ENCODE measurements at regions not wholly inside any gene's neighbourhood (a gene's known extent, or its start where the extent isn't known, plus 50 kb on each side); places are given as distances from the start of the nearest gene placed in this dataset.

GRCh38 chr3:159451482-159451881 is 537.2 kb upstream of the IL12A start:
- H3K4me3 Mint-ChIP-seq = no peak overlapping the region
- no peak overlapping the region for H3K27ac Mint-ChIP-seq
- Histone ChIP-seq H4K20me1 (ENCODE audit: low read depth) (no peaks in the 10 kb centered on the region), H3K27ac (no peak overlapping the region), H3K4me1 (no peaks in the 10 kb centered on the region), H3K9ac (no peak overlapping the region), H3F3A (ENCODE audit: low read depth) (no peaks in the 10 kb centered on the region), H3K4me2 (no peak overlapping the region), H3K4me3 (no peak overlapping the region), H3K9me3 (ENCODE audit: low read depth) (no peaks in the 10 kb centered on the region), H3K36me3 (no peaks in the 10 kb centered on the region), H3K79me2 (ENCODE audit: low read depth) (no peaks in the 10 kb centered on the region), H2AFZ (replicated peaks) (peak overlapping the region; percentile 42), H3K27me3 (no peaks in the 10 kb centered on the region)
- H3K36me3 Mint-ChIP-seq = no peaks in the 10 kb centered on the region
- peaks cover 3% of the 10 kb centered on the region for H3K27me3 Mint-ChIP-seq (ENCODE audit: insufficient read depth, low read depth)
- TF ChIP-seq CTCF (IDR thresholded peaks at IDR 0.05) (no peak), EZH2 (IDR thresholded peaks at IDR 0.05) (no peak), EZH2phosphoT487 (IDR thresholded peaks at IDR 0.05) (no peak)
- no peak for DNase-seq (ENCODE audit: low spot score)
- H3K9me3 Mint-ChIP-seq = no peaks in the 10 kb centered on the region
- no peaks in the 10 kb centered on the region for H3K4me1 Mint-ChIP-seq

- no peak overlapping the region for H3K4me3 ChIP-seq
- Mint-ChIP-seq H3K4me1 (peaks cover under 1% of the 10 kb centered on the region), H3K9me3 (no peaks in the 10 kb centered on the region), H3K27me3 (ENCODE audit: insufficient read depth, low read depth) (peaks cover 3% of the 10 kb centered on the region), H3K36me3 (no peaks in the 10 kb centered on the region), H3K27ac (no peak overlapping the region), H3K4me3 (no peak overlapping the region)
- H3K27ac ChIP-seq = no peak overlapping the region
- H3K79me2 ChIP-seq (ENCODE audit: low read depth) = no peaks in the 10 kb centered on the region
- no peak overlapping the region for H3K4me2 ChIP-seq
- H3K4me1 ChIP-seq = no peaks in the 10 kb centered on the region
- H3K9ac ChIP-seq = no peak overlapping the region
- TF ChIP-seq CTCF (IDR thresholded peaks at IDR 0.05) = no peak
- no peak for TF ChIP-seq EZH2phosphoT487 (IDR thresholded peaks at IDR 0.05)
- no peak for TF ChIP-seq EZH2 (IDR thresholded peaks at IDR 0.05)
- DNase-seq (ENCODE audit: low spot score) = no peak
- H3K9me3 ChIP-seq (ENCODE audit: low read depth) = no peaks in the 10 kb centered on the region
- H3K27me3 ChIP-seq = no peaks in the 10 kb centered on the region
- H4K20me1 ChIP-seq (ENCODE audit: low read depth) = no peaks in the 10 kb centered on the region
- no peak overlapping the region for H2AFZ ChIP-seq (replicated peaks)
- H3K36me3 ChIP-seq = no peaks in the 10 kb centered on the region
- H3F3A ChIP-seq (ENCODE audit: low read depth) = no peaks in the 10 kb centered on the region
Measured at GRCh38 chr3:159453036-159453435, 535.6 kb upstream of the IL12A start.

- Histone ChIP-seq H3K4me3 (no peak overlapping the region), H3K27me3 (no peaks in the 10 kb centered on the region), H3K36me3 (no peaks in the 10 kb centered on the region), H3K4me2 (no peak overlapping the region), H3K9me3 (ENCODE audit: low read depth) (no peaks in the 10 kb centered on the region), H3K4me1 (peaks cover 9% of the 10 kb centered on the region), H3K79me2 (ENCODE audit: low read depth) (no peaks in the 10 kb centered on the region), H2AFZ (replicated peaks) (no peak overlapping the region), H3F3A (ENCODE audit: low read depth) (no peaks in the 10 kb centered on the region), H3K27ac (no peak overlapping the region), H3K9ac (no peak overlapping the region), H4K20me1 (ENCODE audit: low read depth) (no peaks in the 10 kb centered on the region)
- H3K4me1 Mint-ChIP-seq = peaks cover 6% of the 10 kb centered on the region
- DNase-seq (ENCODE audit: low spot score) = no peak
- no peaks in the 10 kb centered on the region for H3K36me3 Mint-ChIP-seq
- H3K27ac Mint-ChIP-seq = no peak overlapping the region
- peaks cover 3% of the 10 kb centered on the region for H3K27me3 Mint-ChIP-seq (ENCODE audit: insufficient read depth, low read depth)
- H3K9me3 Mint-ChIP-seq = no peaks in the 10 kb centered on the region
- TF ChIP-seq EZH2phosphoT487 (IDR thresholded peaks at IDR 0.05) = no peak
- no peak for TF ChIP-seq CTCF (IDR thresholded peaks at IDR 0.05)
- TF ChIP-seq EZH2 (IDR thresholded peaks at IDR 0.05) = no peak
- H3K4me3 Mint-ChIP-seq = no peak overlapping the region
Measured at GRCh38 chr3:159453945-159454344, 534.7 kb upstream of the IL12A start.
